DOHH2 (cell line): ENCODE measurements at regions not wholly inside any gene's neighbourhood (a gene's known extent, or its start where the extent isn't known, plus 50 kb on each side); places are given as distances from the start of the nearest gene placed in this dataset.

Experiments
- H3F3A ChIP-seq: fragments of 200-600 bp; sonication (generic), shearing (Covaris generic); 2 replicates; pipeline ENCODE4 v1.6.0; 2016; ENCODE audit warnings: antibody characterized with exemption, mild to moderate bottlenecking; ENCODE audit not compliant: control insufficient read depth, insufficient read depth
- H3K27ac ChIP-seq: fragments of 200-600 bp; sonication (generic); 2 replicates; pipeline ENCODE4 v1.5.1; 2014; ENCODE audit warnings: low read depth, mild to moderate bottlenecking, low read length, moderate library complexity
- H3K27me3 ChIP-seq: fragments of 200-600 bp; sonication (generic); 2 replicates; pipeline ENCODE4 v1.6.1; 2014; ENCODE audit warnings: mild to moderate bottlenecking, low read length, mixed read lengths; ENCODE audit not compliant: control insufficient read depth
- H3K36me3 ChIP-seq: fragments of 200-600 bp; sonication (generic); 2 replicates; pipeline ENCODE4 v1.6.1; 2014; ENCODE audit warnings: mild to moderate bottlenecking, low read length, moderate library complexity, mixed read lengths; ENCODE audit not compliant: control insufficient read depth
- H3K4me1 ChIP-seq: fragments of 200-600 bp; sonication (generic); 2 replicates; pipeline ENCODE4 v1.6.1; 2014; ENCODE audit warnings: mild to moderate bottlenecking, low read length, mixed read lengths; ENCODE audit not compliant: control insufficient read depth
- H3K4me2 ChIP-seq: fragments of 200-600 bp; sonication (generic); 2 replicates; pipeline ENCODE4 v1.6.0; 2014; ENCODE audit warnings: mild to moderate bottlenecking, low read length, moderate library complexity
- H3K4me3 ChIP-seq: fragments of 200-600 bp; sonication (generic); 2 replicates; pipeline ENCODE4 v1.5.1; 2014; ENCODE audit warnings: mild to moderate bottlenecking, low read length, mixed read lengths
- H3K79me2 ChIP-seq: fragments of 200-600 bp; sonication (generic); 2 replicates; pipeline ENCODE4 v1.6.1; 2014; ENCODE audit warnings: mild to moderate bottlenecking, low read length, mixed read lengths; ENCODE audit not compliant: control insufficient read depth
- H3K9me2 ChIP-seq: fragments of 200-600 bp; sonication (generic); replicated peaks from 2 replicates; pipeline ENCODE4 v1.6.1; 2014; ENCODE audit warnings: mild to moderate bottlenecking, low read length, mixed read lengths; ENCODE audit not compliant: control insufficient read depth
- H3K9me3 ChIP-seq: fragments of 200-600 bp; sonication (generic); 2 replicates; pipeline ENCODE4 v1.6.1; 2014; ENCODE audit warnings: antibody characterized with exemption, low read length, mixed read lengths; ENCODE audit not compliant: control insufficient read depth, insufficient read depth
- H4K20me1 ChIP-seq: fragments of 200-600 bp; sonication (generic); 2 replicates; pipeline ENCODE4 v1.6.0; 2014; ENCODE audit warnings: low read depth, mild to moderate bottlenecking, antibody characterized with exemption, low read length, moderate library complexity; ENCODE audit not compliant: control insufficient read depth, insufficient read depth
- CTCF ChIP-seq: fragments of 200-600 bp; sonication (generic); IDR thresholded peaks from one replicate; pipeline ENCODE4 v1.5.1; 2014; ENCODE audit warnings: antibody characterized with exemption, mild to moderate bottlenecking, low read depth, low read length; ENCODE audit not compliant: poor library complexity, severe bottlenecking
- EZH2phosphoT487 ChIP-seq: fragments of 200-600 bp; sonication (generic); IDR thresholded peaks from 2 replicates; pipeline ENCODE4 v1.6.1; 2017; ENCODE audit warnings: borderline replicate concordance, mild to moderate bottlenecking, antibody characterized with exemption, low read length, moderate library complexity, mixed read lengths

GRCh38 chrX:147764868-147765267 lies 146.9 kb upstream of the FMR1 start:
- no peaks in the 10 kb centered on the region for H3K4me1 ChIP-seq
- no peak for TF ChIP-seq CTCF
- no peak for TF ChIP-seq EZH2phosphoT487

GRCh38 chrX:147770858-147771257 lies 140.9 kb upstream of the FMR1 start:
- H3K4me1 ChIP-seq, result no peaks in the 10 kb centered on the region
- no peak overlapping the region for H3K27ac ChIP-seq
- H3K9me3 ChIP-seq, result no peaks in the 10 kb centered on the region
- no peaks in the 10 kb centered on the region for H4K20me1 ChIP-seq
- H3K4me3 ChIP-seq, result no peak overlapping the region
- no peak overlapping the region for H3K4me2 ChIP-seq
- no peaks in the 10 kb centered on the region for H3K36me3 ChIP-seq
- no peaks in the 10 kb centered on the region for H3K79me2 ChIP-seq
- H3K27me3 ChIP-seq, result no peaks in the 10 kb centered on the region
- TF ChIP-seq EZH2phosphoT487 (no peak), CTCF (no peak)
- H3F3A ChIP-seq, result no peaks in the 10 kb centered on the region
- no peaks in the 10 kb centered on the region for H3K9me2 ChIP-seq

More at GRCh38 chrX:147764868-147765267, 146.9 kb upstream of the FMR1 start:
- Histone ChIP-seq H4K20me1 (no peaks in the 10 kb centered on the region), H3K9me3 (no peaks in the 10 kb centered on the region), H3K4me2 (no peak overlapping the region), H3F3A (no peaks in the 10 kb centered on the region), H3K79me2 (no peaks in the 10 kb centered on the region), H3K9me2 (no peaks in the 10 kb centered on the region), H3K36me3 (no peaks in the 10 kb centered on the region), H3K27me3 (no peaks in the 10 kb centered on the region), H3K4me3 (no peak overlapping the region), H3K27ac (no peak overlapping the region)

- Histone ChIP-seq H3K4me2 (no peak overlapping the region), H3K9me3 (no peaks in the 10 kb centered on the region), H3K4me3 (no peak overlapping the region), H4K20me1 (no peaks in the 10 kb centered on the region), H3K36me3 (no peaks in the 10 kb centered on the region), H3K27ac (no peak overlapping the region), H3K27me3 (no peaks in the 10 kb centered on the region), H3K4me1 (no peaks in the 10 kb centered on the region), H3F3A (no peaks in the 10 kb centered on the region), H3K9me2 (no peaks in the 10 kb centered on the region), H3K79me2 (no peaks in the 10 kb centered on the region)
- TF ChIP-seq EZH2phosphoT487 (no peak), CTCF (no peak)
These were observed 134.7 kb upstream of the FMR1 start for GRCh38 chrX:147776988-147777387.

- Histone ChIP-seq H3F3A (no peaks in the 10 kb centered on the region), H3K9me3 (no peaks in the 10 kb centered on the region), H3K79me2 (no peaks in the 10 kb centered on the region), H3K4me2 (no peak overlapping the region), H3K9me2 (no peaks in the 10 kb centered on the region), H3K27ac (no peak overlapping the region), H3K4me1 (no peaks in the 10 kb centered on the region), H3K4me3 (no peak overlapping the region), H3K36me3 (no peaks in the 10 kb centered on the region), H3K27me3 (no peaks in the 10 kb centered on the region), H4K20me1 (no peaks in the 10 kb centered on the region)
- TF ChIP-seq EZH2phosphoT487 (no peak), CTCF (no peak)
These were observed 132.5 kb upstream of the FMR1 start for GRCh38 chrX:147779173-147779572.
